ENCODE measurements at regions not wholly inside any gene's neighbourhood (a gene's known extent, or its start where the extent isn't known, plus 50 kb on each side); places are given as distances from the start of the nearest gene placed in this dataset.
"Not testable (repeated sequence)": the region's sequence is repeated elsewhere in the genome, so short reads cannot be mapped to it uniquely, and the experiment has no call there.

GRCh38 chr14:38546932-38547551 is 291.1 kb upstream of the CLEC14A start:
- no peak for ATAC-seq (ENCODE audit: poor library complexity)
- no peaks in the 10 kb centered on the region for H3K4me1 Mint-ChIP-seq (ENCODE audit: low read depth)
- ChIA-PET CTCF (no interaction called here), POLR2A (interaction anchor here (0.6 kb wide), 1 partner anchor 16 kb away, joined by 3 read pairs; no protein-coding TSS in a partner anchor)
- H3K4me1 ChIP-seq (ENCODE audit: insufficient read depth, low read length) = no peaks in the 10 kb centered on the region
- H3K27ac Mint-ChIP-seq = no peak overlapping the region
- no peaks in the 10 kb centered on the region for H3K36me3 Mint-ChIP-seq (ENCODE audit: low read depth)
- H3K27me3 Mint-ChIP-seq = no peaks in the 10 kb centered on the region
- peaks cover 0 to 4% of the 10 kb centered on the region in 2 experiments for H3K9me3 ChIP-seq (ENCODE audit: control insufficient read depth in 1 of 2, insufficient read depth in 1 of 2, low read length in 2 of 2)
- intact Hi-C loops (cut with DNase I, micrococcal nuclease) = no loop called here
- H3K27me3 ChIP-seq (ENCODE audit: control insufficient read depth in 1 of 2, insufficient read depth in 2 of 2, low read length in 2 of 2) = no peaks in the 10 kb centered on the region
- no peak for TF ChIP-seq CTCF (IDR thresholded peaks at IDR 0.05)
- H3K27ac ChIP-seq (ENCODE audit: low read depth in 1 of 2, low read length in 2 of 2) = no peak overlapping the region
- no peak overlapping the region for H3K4me3 Mint-ChIP-seq
- no peak overlapping the region for H3K4me3 ChIP-seq (ENCODE audit: low read length)
- H3K9me3 Mint-ChIP-seq = peaks cover 2% of the 10 kb centered on the region
- no peaks in the 10 kb centered on the region for H3K36me3 ChIP-seq (ENCODE audit: insufficient read depth, low read length)
- no peak for DNase-seq

- ChIA-PET POLR2A (no interaction called here), CTCF (no interaction called here)
- Histone ChIP-seq H3K36me3 (ENCODE audit: insufficient read depth, low read length) (no peaks in the 10 kb centered on the region), H3K27me3 (ENCODE audit: control insufficient read depth in 1 of 2, insufficient read depth in 2 of 2, low read length in 2 of 2) (no peaks in the 10 kb centered on the region), H3K4me3 (ENCODE audit: low read length) (no peak overlapping the region), H3K27ac (ENCODE audit: low read depth in 1 of 2, low read length in 2 of 2) (no peak overlapping the region), H3K9me3 (ENCODE audit: control insufficient read depth in 1 of 2, insufficient read depth in 1 of 2, low read length in 2 of 2) (peaks cover 0 to 4% of the 10 kb centered on the region in 2 experiments), H3K4me1 (ENCODE audit: insufficient read depth, low read length) (no peaks in the 10 kb centered on the region)
- Mint-ChIP-seq H3K4me3 (no peak overlapping the region), H3K36me3 (ENCODE audit: low read depth) (no peaks in the 10 kb centered on the region), H3K9me3 (peaks cover 2% of the 10 kb centered on the region), H3K27ac (no peak overlapping the region), H3K4me1 (ENCODE audit: low read depth) (no peaks in the 10 kb centered on the region), H3K27me3 (no peaks in the 10 kb centered on the region)
- TF ChIP-seq CTCF (IDR thresholded peaks at IDR 0.05) = no peak
- no peak for ATAC-seq (ENCODE audit: poor library complexity)
- intact Hi-C loops (cut with DNase I, micrococcal nuclease) = no loop called here
- no peak for DNase-seq
These were observed 288.9 kb upstream of the CLEC14A start for GRCh38 chr14:38544776-38545175.

- H3K4me3 ChIP-seq (ENCODE audit: low read length); intact Hi-C loops (cut with DNase I, micrococcal nuclease); CTCF ChIA-PET; H3K27me3 Mint-ChIP-seq; H3K4me1 Mint-ChIP-seq (ENCODE audit: low read depth); ATAC-seq (ENCODE audit: poor library complexity); H3K27me3 ChIP-seq (ENCODE audit: control insufficient read depth in 1 of 2, insufficient read depth in 2 of 2, low read length in 2 of 2); H3K36me3 ChIP-seq (ENCODE audit: insufficient read depth, low read length); H3K4me1 ChIP-seq (ENCODE audit: insufficient read depth, low read length); H3K9me3 ChIP-seq (ENCODE audit: control insufficient read depth in 1 of 2, insufficient read depth in 1 of 2, low read length in 2 of 2); H3K27ac Mint-ChIP-seq; H3K4me3 Mint-ChIP-seq; H3K27ac ChIP-seq (ENCODE audit: low read depth in 1 of 2, low read length in 2 of 2); DNase-seq; POLR2A ChIA-PET; H3K36me3 Mint-ChIP-seq (ENCODE audit: low read depth); H3K9me3 Mint-ChIP-seq: not testable (repeated sequence)
These were observed 288.0 kb upstream of the CLEC14A start for GRCh38 chr14:38543851-38544250.

GRCh38 chr14:38538053-38538452 is 282.2 kb upstream of the CLEC14A start:
- DNase-seq; CTCF ChIA-PET; H3K4me3 ChIP-seq (ENCODE audit: low read length); POLR2A ChIA-PET; H3K9me3 Mint-ChIP-seq; H3K27ac Mint-ChIP-seq; H3K27me3 ChIP-seq (ENCODE audit: control insufficient read depth in 1 of 2, insufficient read depth in 2 of 2, low read length in 2 of 2); H3K36me3 Mint-ChIP-seq (ENCODE audit: low read depth); H3K4me3 Mint-ChIP-seq; H3K36me3 ChIP-seq (ENCODE audit: insufficient read depth, low read length); H3K27ac ChIP-seq (ENCODE audit: low read depth in 1 of 2, low read length in 2 of 2); H3K27me3 Mint-ChIP-seq; ATAC-seq (ENCODE audit: poor library complexity); H3K4me1 ChIP-seq (ENCODE audit: insufficient read depth, low read length); H3K9me3 ChIP-seq (ENCODE audit: control insufficient read depth in 1 of 2, insufficient read depth in 1 of 2, low read length in 2 of 2); intact Hi-C loops (cut with DNase I, micrococcal nuclease); H3K4me1 Mint-ChIP-seq (ENCODE audit: low read depth): not testable (repeated sequence)
